EH (cell line): ENCODE measurements at regions not wholly inside any gene's neighbourhood (a gene's known extent, or its start where the extent isn't known, plus 50 kb on each side); places are given as distances from the start of the nearest gene placed in this dataset.

ENCODE experiments used
- DNase-seq: peaks from one replicate; pipeline ENCODE4 v3.0.0-alpha.2; 2015; ENCODE audit warnings: low read depth

DNA sequence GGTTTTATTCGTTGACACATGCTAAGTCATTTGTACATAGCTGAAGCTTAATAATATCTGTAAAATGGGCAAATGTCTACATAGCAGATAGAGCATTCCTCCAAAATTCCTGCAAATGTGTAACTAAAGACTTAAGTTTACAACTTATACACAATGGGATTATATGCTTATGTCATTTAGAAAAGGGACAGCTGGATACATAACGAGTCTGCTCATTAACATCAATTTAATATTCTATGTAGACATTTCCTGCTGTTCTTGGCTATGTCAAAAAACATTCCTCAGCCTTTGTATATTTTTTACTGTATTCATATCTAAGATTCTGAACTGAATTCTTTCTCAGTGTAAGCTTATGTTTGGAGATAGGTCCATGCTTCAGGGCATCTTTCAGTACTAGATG is 762.2 kb downstream of the NR2F2 start:
- no peak for DNase-seq

DNA sequence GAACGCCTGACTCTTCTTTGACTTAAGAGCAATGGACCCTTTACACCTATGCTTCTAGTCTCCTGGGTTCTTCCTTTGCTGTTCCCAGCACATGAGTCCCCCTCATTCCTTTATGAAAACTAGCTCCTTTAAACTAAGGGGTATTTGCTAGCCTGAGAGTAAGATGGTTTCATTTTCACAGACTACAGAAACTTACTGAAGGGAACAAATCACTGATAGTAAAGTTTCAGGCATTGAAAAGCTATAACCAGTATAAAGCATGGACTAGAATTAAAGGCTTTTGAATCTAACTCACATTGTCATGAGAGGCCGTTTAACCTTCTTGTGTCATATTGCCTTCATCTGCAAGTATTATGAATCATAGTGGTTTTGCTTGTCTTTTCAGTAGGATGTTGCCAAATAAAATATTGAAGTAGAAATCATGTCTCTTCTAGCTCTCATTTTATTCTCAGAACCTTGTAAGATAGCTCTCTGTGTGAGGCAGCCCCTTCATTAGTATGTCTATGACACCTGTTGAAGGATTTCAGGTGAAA is 765.9 kb downstream of the NR2F2 start:
- no peak for DNase-seq

DNA sequence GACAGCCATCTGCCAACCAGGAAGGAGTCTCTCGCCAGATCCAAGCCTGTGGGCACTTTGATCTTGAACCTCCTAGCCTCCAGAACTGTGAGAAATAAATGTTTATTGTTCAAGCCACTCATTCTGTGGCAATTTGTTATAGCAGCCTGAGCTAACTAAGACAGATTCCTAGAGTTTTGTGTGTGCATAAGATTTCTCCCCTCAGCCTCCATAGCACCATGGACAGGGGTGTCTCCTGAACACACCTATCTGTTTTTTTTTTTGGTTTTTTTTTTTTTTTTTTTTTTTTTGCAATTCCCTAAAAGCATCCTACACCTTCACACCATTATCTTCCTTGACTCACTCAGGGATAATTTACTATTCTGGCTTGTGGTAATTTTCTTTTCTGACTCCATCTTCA is 768.5 kb downstream of the NR2F2 start:
- DNase-seq: no peak

DNA sequence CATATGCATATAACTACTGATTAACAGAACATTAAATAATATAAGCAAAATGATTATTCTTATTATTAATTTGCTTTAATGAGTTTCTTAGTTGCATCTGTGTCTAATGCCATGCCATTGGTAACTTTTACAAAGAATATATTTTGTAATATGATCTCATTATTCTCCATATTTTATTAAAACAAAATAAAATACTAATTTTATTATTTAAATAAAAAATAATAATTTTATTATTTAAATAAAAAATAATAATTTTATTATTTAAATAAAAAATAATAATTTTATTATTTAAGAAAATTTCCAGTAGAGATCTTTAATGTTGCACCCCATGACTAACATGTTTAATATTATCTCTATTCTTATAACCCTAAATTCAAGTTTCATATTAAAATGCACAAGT is 771.1 kb downstream of the NR2F2 start:
- DNase-seq: no peak

DNA sequence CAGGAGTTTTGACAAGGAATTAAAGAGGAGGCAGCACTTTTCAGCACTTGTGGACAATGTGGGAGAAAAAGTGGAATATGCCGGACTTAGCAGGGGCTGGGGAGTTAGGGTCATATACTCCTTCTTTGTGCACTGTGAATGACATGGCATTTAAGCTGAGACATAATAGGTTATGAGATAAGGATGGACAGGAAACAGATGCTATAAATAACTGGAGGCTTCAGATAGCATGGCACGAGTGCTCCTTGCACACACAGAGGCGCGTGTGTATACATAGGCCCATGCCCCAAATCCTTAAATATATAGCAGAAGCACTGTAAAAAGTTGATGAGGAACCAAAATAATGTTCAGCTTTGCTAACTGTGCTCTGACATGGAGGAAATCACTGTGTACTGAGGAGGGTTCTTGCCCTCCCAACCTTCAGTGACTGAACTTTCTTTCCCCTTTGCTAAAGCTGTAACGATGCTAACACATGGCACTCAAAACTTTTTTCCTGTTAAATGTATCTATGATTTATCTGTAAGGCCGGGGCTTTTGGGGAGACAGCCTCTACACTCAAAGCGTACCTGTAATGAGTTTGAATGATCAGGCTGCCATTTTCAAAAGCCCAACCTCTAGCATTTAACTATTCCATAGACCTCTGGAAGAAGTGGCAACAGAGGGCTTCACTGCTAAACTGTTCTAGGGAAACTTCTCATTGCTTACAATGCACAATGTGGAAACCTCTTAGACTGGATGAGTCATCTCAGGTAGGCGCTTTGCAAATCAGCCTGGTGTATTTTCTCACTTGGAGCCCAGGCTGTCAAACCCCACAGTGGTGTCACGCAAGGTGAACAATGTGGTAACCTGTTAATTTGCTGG is 784.6 kb downstream of the NR2F2 start:
- no peak for DNase-seq

DNA sequence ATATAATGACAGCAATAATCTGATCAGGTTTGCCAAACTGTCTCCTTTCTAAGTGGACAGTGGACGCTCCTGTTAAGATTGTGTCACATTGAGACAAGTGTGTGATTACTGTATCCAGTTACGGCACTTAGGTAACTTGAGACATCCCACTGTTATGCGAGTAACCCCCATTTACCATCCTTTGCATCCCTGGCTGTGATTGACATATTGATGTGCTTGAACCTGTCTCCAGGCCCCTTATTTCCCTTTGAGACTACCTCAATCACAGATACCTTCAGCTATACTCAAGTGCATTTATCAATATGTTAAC is 785.2 kb downstream of the NR2F2 start:
- DNase-seq: no peak

DNA sequence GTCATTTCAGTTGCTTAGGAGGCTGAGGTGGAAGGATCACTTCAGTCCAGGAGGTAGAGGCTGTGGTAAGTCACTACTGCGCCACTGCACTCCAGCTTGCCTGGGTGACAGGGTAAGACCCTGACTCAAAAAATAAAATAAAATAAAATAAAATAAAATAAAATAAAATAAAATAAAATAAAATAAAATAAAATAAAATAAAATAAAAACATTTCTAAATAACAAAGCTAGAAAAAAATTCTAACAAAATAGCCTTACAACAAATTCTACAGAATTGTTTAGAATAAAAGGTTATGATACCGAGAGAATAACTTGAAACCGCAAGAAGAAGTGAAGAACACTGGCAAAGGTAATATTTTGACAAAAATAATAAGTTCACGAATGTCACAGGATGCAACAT is 794.3 kb downstream of the NR2F2 start:
- DNase-seq: no peak

DNA sequence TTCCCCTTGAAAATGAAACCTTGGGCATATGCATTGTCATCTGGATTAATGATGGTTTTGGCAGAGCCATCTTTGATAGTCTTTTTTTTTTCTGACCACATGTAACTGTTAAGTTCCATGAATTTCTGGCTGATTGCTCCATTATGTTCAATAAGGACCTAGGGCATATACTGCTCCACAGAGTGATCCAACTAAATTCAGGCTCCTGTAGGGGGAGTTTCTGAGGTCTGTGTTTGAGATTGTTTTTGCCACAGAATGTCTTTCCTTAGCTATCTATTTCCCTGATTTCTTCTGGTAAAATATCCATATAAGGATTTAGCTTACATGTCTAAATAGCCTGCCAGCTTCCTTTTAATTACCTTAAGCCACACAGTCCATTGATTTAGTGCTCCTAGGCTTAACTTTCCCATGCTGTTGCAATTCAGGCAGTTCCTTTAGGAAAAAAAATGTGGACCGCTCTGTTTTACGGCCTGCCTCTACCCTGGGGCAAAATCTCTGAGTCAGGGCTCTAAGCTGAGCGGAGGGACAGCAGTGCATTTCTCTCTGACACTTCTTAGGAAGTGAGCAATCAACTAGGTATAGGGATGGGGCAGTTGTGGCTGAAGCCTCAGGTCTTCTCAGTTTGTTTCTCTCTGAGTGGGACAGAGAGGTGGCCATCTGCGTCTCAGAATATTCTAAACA is 796.2 kb downstream of the NR2F2 start:
- peak; percentile 1 for DNase-seq

DNA sequence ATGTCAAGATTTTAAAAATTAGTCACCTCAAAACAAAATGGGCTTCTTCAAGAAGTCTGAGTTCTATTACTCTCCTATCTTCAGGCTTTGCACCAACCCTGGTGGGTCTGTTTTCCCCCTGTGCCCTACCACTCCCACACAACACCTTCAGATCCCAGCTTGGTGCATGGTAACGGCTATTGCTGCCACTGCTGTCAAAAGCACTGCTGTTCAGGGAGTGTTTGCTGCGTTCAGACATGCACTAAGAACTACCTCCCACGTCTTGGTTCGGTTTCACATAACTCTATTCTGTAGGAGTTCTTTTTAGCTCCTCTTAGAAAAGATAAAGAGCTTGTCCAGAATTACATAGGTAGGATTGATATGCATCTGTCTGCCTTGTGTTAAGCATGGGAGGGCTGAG is 799.2 kb downstream of the NR2F2 start:
- DNase-seq: no peak

DNA sequence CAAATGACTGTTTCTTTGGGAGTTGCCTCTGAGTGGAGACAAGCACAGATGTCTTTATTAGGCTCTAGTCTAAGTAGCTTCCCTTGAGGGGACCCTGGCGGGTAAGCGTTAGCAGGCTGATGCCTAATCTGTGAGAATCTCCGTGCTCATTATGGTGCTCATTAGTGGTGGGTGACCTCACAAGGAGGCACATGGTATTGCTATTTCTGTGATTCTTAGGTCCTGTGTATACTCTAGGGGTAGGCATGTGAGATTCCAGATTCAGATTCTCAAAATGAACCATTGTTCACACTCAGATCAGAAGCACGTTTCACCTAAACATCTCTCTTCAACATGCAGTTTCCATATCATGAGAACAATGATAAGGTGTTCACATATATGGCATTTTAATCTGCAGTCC is 809.7 kb downstream of the NR2F2 start:
- DNase-seq: no peak

DNA sequence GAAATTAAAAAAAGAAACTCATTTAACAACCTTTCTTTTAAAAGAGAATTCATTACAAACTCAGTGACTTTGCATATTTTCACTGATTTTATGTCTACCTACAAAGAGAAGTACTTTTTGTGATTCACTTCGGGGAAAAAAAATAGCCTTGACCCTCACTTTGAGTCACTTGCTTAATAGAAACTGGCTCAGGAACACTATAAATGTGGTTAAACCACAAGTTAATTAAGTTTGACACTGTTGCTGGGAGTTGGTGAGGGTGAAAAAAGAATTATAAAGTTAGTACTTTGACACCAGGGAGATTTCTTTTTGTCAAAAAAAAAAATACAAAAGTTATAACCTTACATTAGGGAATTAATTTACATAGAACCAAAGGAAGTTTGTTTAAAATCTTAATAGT is 810.9 kb downstream of the NR2F2 start:
- no peak for DNase-seq

DNA sequence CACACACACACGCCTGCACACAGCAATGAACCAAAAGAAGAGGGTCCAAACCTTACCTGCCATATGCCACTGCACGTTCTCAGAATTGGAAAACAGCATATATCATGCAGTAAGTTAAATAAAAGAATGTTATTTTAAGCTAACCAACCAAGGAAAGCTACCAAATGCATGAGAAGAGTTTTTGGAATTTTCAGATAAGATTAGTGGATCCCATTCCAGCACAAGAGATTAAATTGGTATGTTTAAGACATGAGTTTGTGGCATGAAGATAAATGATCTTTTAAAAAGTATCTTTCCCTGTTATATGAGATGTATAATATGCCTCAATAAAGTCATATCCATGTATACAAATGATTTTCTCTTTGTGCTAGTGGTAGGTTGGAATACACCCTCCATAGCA is 811.4 kb downstream of the NR2F2 start:
- DNase-seq: no peak

DNA sequence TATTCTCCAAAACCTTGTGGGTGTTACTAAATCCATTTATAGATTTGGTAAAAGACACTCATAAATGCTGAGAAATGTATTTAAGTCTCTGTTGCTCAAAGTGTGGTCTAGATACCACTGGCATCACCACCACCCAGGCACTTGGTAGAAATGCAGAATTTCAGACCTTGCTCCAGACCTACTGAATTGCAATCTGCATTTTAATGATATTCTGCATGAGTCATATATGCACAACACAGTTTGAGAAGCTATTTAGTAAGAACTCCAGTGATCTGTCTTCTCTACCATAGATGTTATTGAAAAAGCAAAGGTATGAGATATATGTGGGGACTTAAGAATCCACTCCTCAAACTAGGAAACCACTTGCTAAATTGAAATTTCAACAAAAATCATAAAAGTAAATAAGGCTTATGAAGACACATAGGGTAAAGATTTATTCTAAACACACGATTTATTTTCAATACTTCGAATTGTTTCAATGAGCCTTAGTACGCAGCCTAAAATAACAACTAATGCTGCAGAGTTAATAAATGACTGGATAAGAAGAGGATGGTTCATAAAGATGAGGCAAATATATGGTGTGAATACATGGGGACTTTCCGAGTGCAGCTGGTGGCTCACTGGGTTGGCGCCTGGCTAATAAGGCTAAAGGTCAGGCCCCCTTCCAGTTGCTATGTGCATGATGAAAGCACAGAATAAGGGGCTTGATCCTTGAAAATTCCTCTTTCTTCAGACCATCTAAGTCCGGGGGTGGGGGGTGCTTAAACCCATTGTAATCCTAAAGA is 813.3 kb downstream of the NR2F2 start:
- no peak for DNase-seq

DNA sequence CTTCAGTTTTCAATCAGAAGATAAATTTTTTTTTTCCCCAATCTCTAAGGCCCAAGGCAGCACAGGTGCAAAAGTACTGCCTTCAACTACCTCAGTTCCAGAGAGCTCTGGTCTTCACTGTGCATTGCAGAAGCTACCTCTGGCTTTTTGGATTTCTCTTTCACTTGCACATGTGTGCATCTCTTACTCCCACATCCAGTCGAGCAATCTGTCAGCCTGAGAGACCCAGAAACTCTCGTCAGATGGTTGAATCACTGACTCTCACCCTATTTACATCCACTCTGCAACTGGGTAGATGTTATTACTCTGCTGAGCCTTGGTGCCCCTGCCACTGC is 813.8 kb downstream of the NR2F2 start:
- no peak for DNase-seq

DNA sequence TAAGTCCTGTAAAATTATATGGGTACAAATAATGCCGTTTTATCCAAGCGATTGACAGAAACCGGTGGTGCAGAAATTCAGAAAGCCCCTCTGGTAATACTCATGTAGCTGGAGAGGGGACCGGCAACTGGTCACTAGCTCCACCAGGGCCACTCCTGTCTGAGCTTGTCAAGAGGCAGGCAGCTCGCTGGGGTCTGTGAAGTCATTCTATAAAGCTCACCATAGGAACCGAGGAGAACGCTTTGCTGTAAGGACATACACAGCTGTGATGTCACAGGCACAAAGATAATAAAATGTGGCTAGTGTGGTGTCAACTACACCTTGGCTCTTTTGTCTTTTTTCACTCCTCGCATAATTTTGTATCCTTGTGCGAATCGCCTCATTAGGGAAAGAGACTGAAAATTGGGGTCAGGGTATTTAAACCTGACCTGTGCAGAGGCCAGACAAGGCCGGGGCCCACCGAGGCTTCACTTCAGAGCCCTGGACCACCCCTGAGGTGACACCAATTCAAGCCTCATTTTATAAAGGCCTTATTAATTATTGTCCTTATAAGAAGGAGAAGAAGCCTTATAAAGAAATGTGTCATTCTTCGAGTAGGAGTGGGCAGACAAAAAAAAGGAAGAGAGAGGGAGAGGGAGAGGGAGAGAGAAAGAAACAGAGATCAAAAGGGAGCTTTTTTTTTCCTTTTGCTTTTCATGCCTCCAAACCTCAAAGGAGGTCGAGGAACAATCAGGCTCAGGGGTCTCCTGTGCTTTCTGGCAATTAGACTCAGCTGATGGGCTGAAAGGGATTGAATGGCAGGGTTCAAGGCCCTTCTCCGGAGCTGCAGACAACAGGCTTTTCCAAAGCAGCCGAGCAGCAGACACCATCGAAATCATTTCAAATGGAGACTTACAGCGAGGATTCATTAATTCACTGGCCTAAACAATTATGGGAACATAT is 813.3 kb upstream of the ARRDC4 start:
- DNase-seq: no peak

DNA sequence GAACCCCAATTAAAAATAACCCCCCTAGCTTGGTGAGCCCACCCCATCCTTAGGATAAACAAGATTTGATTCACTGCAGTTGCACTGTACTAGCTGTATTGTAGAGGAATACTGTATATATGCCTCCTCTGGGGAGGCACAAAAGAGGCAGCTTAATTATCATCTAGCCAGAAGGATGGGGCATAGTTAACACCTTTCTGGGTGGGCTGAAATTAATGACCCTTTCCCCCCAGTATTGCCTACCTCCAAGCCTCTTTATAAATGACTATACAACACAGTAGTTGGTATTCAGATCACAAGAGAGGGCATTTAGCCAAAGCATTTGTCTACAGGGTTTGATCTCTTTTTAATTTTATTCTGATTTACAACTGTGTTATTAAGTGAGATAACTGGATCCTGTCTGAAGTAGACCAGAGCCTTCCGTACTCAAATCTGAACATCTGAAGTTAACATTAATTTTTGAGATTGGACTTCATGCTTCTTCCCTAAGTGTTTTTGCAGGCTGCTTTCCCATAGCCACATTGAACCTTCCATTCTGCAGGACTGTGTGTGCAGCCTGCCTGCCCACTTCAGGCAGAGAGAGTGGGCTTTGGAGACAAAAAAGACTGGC is 807.0 kb upstream of the ARRDC4 start:
- no peak for DNase-seq

DNA sequence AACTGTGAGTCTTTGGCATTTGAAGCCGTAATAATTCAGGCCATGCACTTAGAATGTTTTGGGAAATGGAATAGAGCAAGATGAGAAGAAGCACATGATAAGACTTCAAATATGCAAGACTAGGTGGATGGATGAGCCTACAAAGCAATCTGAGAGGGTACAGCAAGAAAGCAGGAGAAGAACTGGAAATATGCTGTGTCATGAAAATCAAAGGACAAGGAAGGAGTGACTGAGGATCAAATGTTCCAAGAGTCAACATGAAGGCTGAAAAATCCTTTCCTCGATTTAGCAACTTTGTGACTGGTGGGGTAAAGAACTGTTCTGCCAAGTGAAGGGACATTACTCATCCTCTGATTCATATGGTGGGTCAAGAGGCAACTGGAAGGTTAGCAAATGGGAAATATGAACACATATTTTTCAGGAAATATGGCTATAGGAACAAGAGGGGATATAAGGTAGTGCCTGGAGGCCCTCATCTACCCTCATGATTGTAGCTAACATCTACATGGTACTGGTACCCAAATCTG is 803.7 kb upstream of the ARRDC4 start:
- DNase-seq: no peak

DNA sequence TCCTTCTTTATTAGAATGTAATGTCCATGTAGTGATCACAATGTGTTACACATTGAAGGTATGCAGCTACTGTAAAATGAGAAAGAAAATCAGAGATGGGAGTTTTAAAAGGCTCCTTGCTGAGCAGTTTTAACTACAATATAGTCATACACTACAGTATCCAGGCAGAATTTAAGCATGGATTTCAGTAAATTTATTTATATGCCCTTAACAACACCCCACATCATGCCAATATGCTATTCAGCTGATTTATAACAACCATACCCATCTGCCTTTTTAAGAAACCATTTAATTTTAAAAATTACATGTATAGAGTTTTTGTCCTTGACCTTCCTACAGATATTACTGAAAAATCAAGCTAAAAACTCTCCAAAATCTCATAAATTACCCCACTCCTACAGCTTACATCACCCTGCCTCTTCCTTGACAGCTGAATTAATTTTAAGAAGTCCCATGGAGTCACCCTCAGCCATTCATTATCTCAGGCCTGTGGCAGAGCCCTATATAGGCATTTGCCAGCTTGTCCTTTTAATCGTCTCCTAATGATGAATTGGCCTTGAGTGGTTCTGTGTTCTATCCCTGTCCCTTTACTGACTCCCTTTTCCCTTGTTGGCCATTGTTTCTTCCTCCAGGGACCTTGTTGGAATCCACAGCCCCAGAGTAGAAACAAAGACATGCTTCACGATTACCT is 797.6 kb upstream of the ARRDC4 start:
- no peak for DNase-seq

DNA sequence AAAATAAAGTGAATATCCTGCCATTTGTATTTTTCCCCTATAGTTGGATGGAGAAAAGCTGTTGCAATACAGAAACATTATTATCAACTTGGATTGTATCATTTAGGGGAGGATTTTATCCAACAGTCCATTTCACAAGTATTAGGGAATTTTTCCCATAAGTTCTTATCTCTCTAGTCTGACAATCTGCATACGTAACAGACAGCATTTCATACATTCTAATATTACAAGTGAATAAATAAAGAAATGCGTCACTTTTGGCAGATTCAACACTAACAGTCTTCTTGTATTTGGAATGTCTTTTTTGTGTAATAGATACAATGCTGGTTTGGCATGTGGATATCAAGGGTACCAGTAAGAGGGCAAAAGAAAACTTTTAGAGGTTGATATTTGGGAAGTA is 795.3 kb upstream of the ARRDC4 start:
- no peak for DNase-seq

DNA sequence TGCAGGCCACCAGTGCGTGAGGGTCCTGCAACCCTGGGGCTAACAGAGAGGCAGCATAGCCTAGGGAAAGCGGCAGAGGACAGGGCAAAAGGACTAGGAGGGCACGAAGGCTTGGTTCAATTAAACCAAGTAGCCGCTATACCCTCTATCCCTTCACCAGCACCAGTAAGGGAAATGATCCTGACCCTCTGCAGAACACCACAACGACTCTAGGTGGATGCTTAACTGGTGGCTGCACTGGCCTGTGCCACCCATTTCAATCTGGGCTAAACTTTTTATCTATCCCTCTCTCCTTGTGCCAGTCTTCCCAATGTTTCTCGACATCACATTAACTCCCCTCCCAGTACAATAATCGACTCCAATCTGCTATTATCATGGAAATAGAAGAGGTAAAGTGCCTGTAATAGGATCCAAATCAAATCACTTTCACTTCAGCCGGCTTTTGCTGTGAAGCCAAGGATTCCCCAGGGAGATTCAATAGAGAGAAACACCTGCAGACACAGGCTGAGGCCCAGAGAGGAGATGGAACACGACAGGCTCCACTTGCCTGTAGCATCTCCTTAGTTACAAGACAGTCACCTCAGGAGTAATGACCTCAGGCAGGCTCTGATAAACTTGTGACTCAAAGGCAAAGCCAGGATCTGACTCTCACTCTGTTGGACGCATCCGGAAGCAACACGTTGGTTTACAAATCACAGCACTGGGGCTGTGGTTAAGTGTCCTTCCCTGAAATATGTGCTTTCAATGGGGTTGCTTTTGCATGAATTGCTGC is 791.6 kb upstream of the ARRDC4 start:
- no peak for DNase-seq
